Naive B cell (primary cell): ENCODE measurements at regions not wholly inside any gene's neighbourhood (a gene's known extent, or its start where the extent isn't known, plus 50 kb on each side); places are given as distances from the start of the nearest gene placed in this dataset.
A peak's percentile ranks its signal among the peaks of the same experiment; 100 is the strongest.
"Not testable (repeated sequence)": the region's sequence is repeated elsewhere in the genome, so short reads cannot be mapped to it uniquely, and the experiment has no call there.

Source experiments
- ATAC-seq, 2 donors: fragments of 150-1000 bp; cut with Tn5 transposase; 2 replicates each; pipeline ENCODE4 v1.10.0; 2021; ENCODE audit warnings: low read depth in 2 of 2, mild to moderate bottlenecking in 2 of 2, moderate library complexity in 2 of 2
- DNase-seq: peaks from one replicate; pipeline ENCODE4 v3.0.0; 2022
- H3K27ac Mint-ChIP-seq, 6 donors: one replicate each; pipeline ENCODE4 v1.8.0; 2020 to 2022; ENCODE audit warnings: mild to moderate bottlenecking in 6 of 6, mixed read lengths in 6 of 6, moderate library complexity in 5 of 6, inconsistent platforms in 2 of 6
- H3K27me3 Mint-ChIP-seq, 3 donors: one replicate each; pipeline ENCODE4 v1.8.0; 2021 to 2022; ENCODE audit warnings: mixed read lengths in 3 of 3, mild to moderate bottlenecking in 1 of 3
- H3K36me3 Mint-ChIP-seq, 2 donors: one replicate each; pipeline ENCODE4 v1.8.0; 2020 to 2022; ENCODE audit warnings: mixed read lengths in 2 of 2, inconsistent platforms in 1 of 2, mild to moderate bottlenecking in 1 of 2
- H3K4me1 Mint-ChIP-seq, 3 donors: one replicate each; pipeline ENCODE4 v1.8.0; 2020 to 2022; ENCODE audit warnings: mixed read lengths in 3 of 3, inconsistent platforms in 1 of 3, mild to moderate bottlenecking in 1 of 3, moderate library complexity in 1 of 3
- H3K4me3 Mint-ChIP-seq, 8 donors: one replicate each; pipeline ENCODE4 v1.8.0; 2020 to 2022; ENCODE audit warnings: mild to moderate bottlenecking in 8 of 8, mixed read lengths in 8 of 8, moderate library complexity in 8 of 8, inconsistent platforms in 2 of 8
- H3K9me3 Mint-ChIP-seq, 7 donors: one replicate each; pipeline ENCODE4 v1.8.0; 2020 to 2022; ENCODE audit warnings: mixed read lengths in 7 of 7, mild to moderate bottlenecking in 5 of 7, inconsistent platforms in 2 of 7, moderate library complexity in 1 of 7

- H3K27ac Mint-ChIP-seq, H3K4me3 Mint-ChIP-seq, H3K36me3 Mint-ChIP-seq, ATAC-seq, H3K4me1 Mint-ChIP-seq, H3K27me3 Mint-ChIP-seq, DNase-seq, H3K9me3 Mint-ChIP-seq: not testable (repeated sequence)
These were observed 323.0 kb upstream of the ATP10A start for GRCh38 chr15:26186138-26186537.

- no peak for DNase-seq
- H3K9me3 Mint-ChIP-seq, result peaks cover 0 to 6% (median 3%) of the 10 kb centered on the region in 7 donors
These were observed 319.3 kb upstream of the ATP10A start for GRCh38 chr15:26182441-26182840.

GRCh38 chr15:26179906-26180305, 316.8 kb upstream of the ATP10A start:
- Mint-ChIP-seq H3K36me3 (no peaks in the 10 kb centered on the region), H3K4me1 (no peaks in the 10 kb centered on the region), H3K4me3 (no peak overlapping the region), H3K27me3 (no peaks in the 10 kb centered on the region), H3K27ac (no peak overlapping the region), H3K9me3 (peaks cover 0 to 2% (median 0%) of the 10 kb centered on the region in 7 donors)
- DNase-seq (no peak), ATAC-seq (no peak)

More at GRCh38 chr15:26182441-26182840, 319.3 kb upstream of the ATP10A start:
- no peak overlapping the region for H3K4me3 Mint-ChIP-seq
- no peaks in the 10 kb centered on the region for H3K4me1 Mint-ChIP-seq
- no peaks in the 10 kb centered on the region for H3K27me3 Mint-ChIP-seq
- no peak overlapping the region for H3K27ac Mint-ChIP-seq
- H3K36me3 Mint-ChIP-seq, result peaks cover 0 to 4% of the 10 kb centered on the region in 2 donors
- ATAC-seq, result no peak

- Mint-ChIP-seq H3K36me3 (no peaks in the 10 kb centered on the region), H3K9me3 (peaks cover 0 to 2% (median 0%) of the 10 kb centered on the region in 7 donors)
- DNase-seq, result no peak
These were observed 315.6 kb upstream of the ATP10A start for GRCh38 chr15:26178640-26179220.

GRCh38 chr15:26177816-26178215, 314.7 kb upstream of the ATP10A start:
- H3K4me3 Mint-ChIP-seq, result no peak overlapping the region
- no peaks in the 10 kb centered on the region for H3K4me1 Mint-ChIP-seq
- H3K9me3 Mint-ChIP-seq, result peaks cover 0 to 2% (median 0%) of the 10 kb centered on the region in 7 donors
- H3K27me3 Mint-ChIP-seq, result no peaks in the 10 kb centered on the region
- no peak overlapping the region for H3K27ac Mint-ChIP-seq
- ATAC-seq (no peak), DNase-seq (no peak)
- H3K36me3 Mint-ChIP-seq, result no peaks in the 10 kb centered on the region

More at GRCh38 chr15:26178640-26179220, 315.6 kb upstream of the ATP10A start:
- ATAC-seq, result no peak
- H3K27me3 Mint-ChIP-seq, result no peaks in the 10 kb centered on the region
- no peak overlapping the region for H3K4me3 Mint-ChIP-seq
- no peak overlapping the region for H3K27ac Mint-ChIP-seq
- H3K4me1 Mint-ChIP-seq, result no peaks in the 10 kb centered on the region

GRCh38 chr15:26176831-26177230, 313.7 kb upstream of the ATP10A start:
- Mint-ChIP-seq H3K4me1 (no peaks in the 10 kb centered on the region), H3K27ac (no peak overlapping the region), H3K36me3 (no peaks in the 10 kb centered on the region), H3K4me3 (peak overlapping the region in 1 of 8 donors; percentile 17), H3K9me3 (peaks cover 0 to 4% (median 0%) of the 10 kb centered on the region in 7 donors), H3K27me3 (no peaks in the 10 kb centered on the region)
- ATAC-seq (no peak), DNase-seq (no peak)

GRCh38 chr15:26171266-26171665, 308.1 kb upstream of the ATP10A start:
- Mint-ChIP-seq H3K36me3 (no peaks in the 10 kb centered on the region), H3K27ac (no peak overlapping the region), H3K9me3 (peaks cover 0 to 6% (median 5%) of the 10 kb centered on the region in 7 donors), H3K4me3 (no peak overlapping the region), H3K4me1 (no peaks in the 10 kb centered on the region), H3K27me3 (peaks cover 0 to 9% (median 7%) of the 10 kb centered on the region in 3 donors)
- ATAC-seq (no peak), DNase-seq (no peak)

- no peaks in the 10 kb centered on the region for H3K36me3 Mint-ChIP-seq
- no peak overlapping the region for H3K4me3 Mint-ChIP-seq
- peaks cover 0 to 9% (median 7%) of the 10 kb centered on the region in 3 donors for H3K27me3 Mint-ChIP-seq
- no peak for ATAC-seq
- peaks cover 0 to 13% (median 4%) of the 10 kb centered on the region in 7 donors for H3K9me3 Mint-ChIP-seq
- no peaks in the 10 kb centered on the region for H3K4me1 Mint-ChIP-seq
- no peak for DNase-seq
- H3K27ac Mint-ChIP-seq, result no peak overlapping the region
These were observed 303.3 kb upstream of the ATP10A start for GRCh38 chr15:26166429-26166828.

GRCh38 chr15:26165546-26165945, 302.4 kb upstream of the ATP10A start:
- no peak for ATAC-seq
- Mint-ChIP-seq H3K4me3 (no peak overlapping the region), H3K4me1 (no peaks in the 10 kb centered on the region), H3K27me3 (peaks cover 0 to 4% (median 0%) of the 10 kb centered on the region in 3 donors), H3K9me3 (peaks cover 0 to 13% (median 6%) of the 10 kb centered on the region in 7 donors), H3K36me3 (no peaks in the 10 kb centered on the region), H3K27ac (no peak overlapping the region)
- DNase-seq, result no peak

GRCh38 chr15:26160343-26160742, 297.2 kb upstream of the ATP10A start:
- H3K9me3 Mint-ChIP-seq, result peaks cover 0 to 11% (median 4%) of the 10 kb centered on the region in 7 donors
- ATAC-seq (no peak), DNase-seq (no peak)
- H3K4me3 Mint-ChIP-seq, result peak overlapping the region in 1 of 8 donors; percentile 10
- H3K36me3 Mint-ChIP-seq, result no peaks in the 10 kb centered on the region
- H3K27me3 Mint-ChIP-seq, result peaks cover 0 to 4% (median 0%) of the 10 kb centered on the region in 3 donors
- H3K4me1 Mint-ChIP-seq, result no peaks in the 10 kb centered on the region
- no peak overlapping the region for H3K27ac Mint-ChIP-seq

- ATAC-seq (no peak), DNase-seq (no peak)
- Mint-ChIP-seq H3K4me3 (no peak overlapping the region), H3K36me3 (no peaks in the 10 kb centered on the region), H3K4me1 (no peaks in the 10 kb centered on the region), H3K9me3 (peaks cover 10 to 24% (median 12%) of the 10 kb centered on the region in 7 donors), H3K27ac (no peak overlapping the region), H3K27me3 (peaks cover 0 to 4% (median 0%) of the 10 kb centered on the region in 3 donors)
These were observed 295.0 kb upstream of the ATP10A start for GRCh38 chr15:26158176-26158575.

GRCh38 chr15:26157081-26157480, 294.0 kb upstream of the ATP10A start:
- H3K4me3 Mint-ChIP-seq, result no peak overlapping the region
- peaks cover 0 to 4% (median 0%) of the 10 kb centered on the region in 3 donors for H3K27me3 Mint-ChIP-seq
- H3K4me1 Mint-ChIP-seq, result no peaks in the 10 kb centered on the region
- H3K36me3 Mint-ChIP-seq, result no peaks in the 10 kb centered on the region
- ATAC-seq (no peak), DNase-seq (no peak)
- H3K27ac Mint-ChIP-seq, result no peak overlapping the region
- peaks cover 12 to 30% (median 16%) of the 10 kb centered on the region in 7 donors for H3K9me3 Mint-ChIP-seq

GRCh38 chr15:26156051-26156450, 292.9 kb upstream of the ATP10A start:
- H3K27ac Mint-ChIP-seq, result no peak overlapping the region
- ATAC-seq, result no peak
- peaks cover 0 to 4% (median 0%) of the 10 kb centered on the region in 3 donors for H3K27me3 Mint-ChIP-seq
- peaks cover 12 to 35% (median 16%) of the 10 kb centered on the region in 7 donors for H3K9me3 Mint-ChIP-seq
- no peak for DNase-seq
- H3K4me1 Mint-ChIP-seq, result no peaks in the 10 kb centered on the region
- no peak overlapping the region for H3K4me3 Mint-ChIP-seq
- no peaks in the 10 kb centered on the region for H3K36me3 Mint-ChIP-seq

GRCh38 chr15:26148156-26148860, 285.2 kb upstream of the ATP10A start:
- ATAC-seq (no peak), DNase-seq (no peak)
- Mint-ChIP-seq H3K36me3 (no peaks in the 10 kb centered on the region), H3K9me3 (peaks cover 2 to 27% (median 10%) of the 10 kb centered on the region in 7 donors), H3K4me3 (no peak overlapping the region), H3K27me3 (peaks cover 0 to 9% (median 0%) of the 10 kb centered on the region in 3 donors), H3K27ac (no peak overlapping the region), H3K4me1 (no peaks in the 10 kb centered on the region)
